Left forelimb (tissue), 1 donor: ENCODE measurements at regions not wholly inside any gene's neighbourhood (a gene's known extent, or its start where the extent isn't known, plus 50 kb on each side); places are given as distances from the start of the nearest gene placed in this dataset.
"Not testable (repeated sequence)": the region's sequence is repeated elsewhere in the genome, so short reads cannot be mapped to it uniquely, and the experiment has no call there.

Experiments
- DNase-seq: peaks from one replicate; pipeline ENCODE4 v3.0.0-alpha.2; 2018; ENCODE audit warnings: low spot score

DNA sequence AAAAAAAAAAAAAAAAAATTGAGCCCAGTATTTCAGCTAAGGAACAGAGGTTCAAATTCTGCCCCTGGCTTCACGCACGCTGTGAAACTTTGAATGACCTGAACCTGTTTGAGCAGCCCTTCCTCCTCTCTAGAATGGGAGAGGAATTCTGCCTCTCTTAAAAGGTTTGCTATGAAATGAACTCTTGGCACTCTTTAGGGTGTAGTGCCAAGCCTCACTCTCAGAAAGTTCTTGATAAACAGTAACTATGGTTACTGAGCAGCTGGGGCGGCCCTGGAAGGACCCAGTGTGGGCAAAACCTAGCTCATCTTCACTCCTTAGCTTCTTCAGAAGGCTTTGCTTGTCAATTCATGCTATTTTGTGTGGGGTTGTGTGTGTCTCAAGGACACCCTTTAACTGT lies 73.7 kb downstream of the GEMIN8 start:
- no peak for DNase-seq

DNA sequence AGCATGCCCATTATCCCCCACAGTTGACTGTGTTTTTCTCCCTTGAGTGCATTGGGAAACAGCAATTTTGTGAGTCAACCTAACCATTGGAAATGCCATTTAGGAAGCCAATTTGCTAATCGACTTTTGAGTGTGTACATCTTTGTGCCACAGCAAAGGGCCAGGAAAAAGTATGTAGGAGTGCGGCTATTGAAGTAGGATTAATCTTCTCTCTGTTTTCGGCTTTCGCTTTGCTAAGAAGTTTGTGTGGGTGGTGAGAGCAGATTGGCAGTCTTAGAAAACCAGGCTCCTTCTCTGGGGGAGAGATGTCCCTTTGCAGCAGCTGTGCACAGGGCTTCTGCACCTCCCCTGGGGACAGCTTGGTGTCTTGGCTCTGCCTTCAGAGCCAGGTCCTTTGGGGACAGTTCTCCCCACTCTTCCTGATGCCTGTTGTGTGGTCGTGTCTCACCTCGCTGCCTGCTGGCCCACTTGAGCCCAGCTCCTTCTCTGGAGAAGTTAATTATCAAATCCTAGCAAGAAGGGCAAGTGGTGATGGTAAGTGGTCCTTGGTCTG lies 74.5 kb downstream of the GEMIN8 start:
- no peak for DNase-seq

DNA sequence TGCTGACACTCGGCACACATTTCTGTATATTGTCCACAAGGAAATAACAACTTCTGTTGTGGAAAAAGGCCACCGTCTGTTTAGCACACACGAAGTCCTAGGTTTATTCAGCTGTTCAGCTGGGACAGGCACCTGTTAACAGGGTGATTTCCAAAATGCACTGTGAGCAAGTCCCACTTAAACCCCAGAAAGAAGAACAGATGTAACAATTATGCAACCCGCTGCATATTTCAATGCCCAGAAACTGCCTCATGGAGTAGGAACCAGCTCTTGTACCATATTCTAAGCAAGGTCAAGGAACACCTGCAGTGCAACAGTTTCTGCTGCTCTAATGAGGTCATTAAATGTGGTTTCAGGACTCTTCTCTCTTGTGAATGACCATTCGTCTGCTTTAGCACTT lies 77.1 kb downstream of the GEMIN8 start:
- no peak for DNase-seq

DNA sequence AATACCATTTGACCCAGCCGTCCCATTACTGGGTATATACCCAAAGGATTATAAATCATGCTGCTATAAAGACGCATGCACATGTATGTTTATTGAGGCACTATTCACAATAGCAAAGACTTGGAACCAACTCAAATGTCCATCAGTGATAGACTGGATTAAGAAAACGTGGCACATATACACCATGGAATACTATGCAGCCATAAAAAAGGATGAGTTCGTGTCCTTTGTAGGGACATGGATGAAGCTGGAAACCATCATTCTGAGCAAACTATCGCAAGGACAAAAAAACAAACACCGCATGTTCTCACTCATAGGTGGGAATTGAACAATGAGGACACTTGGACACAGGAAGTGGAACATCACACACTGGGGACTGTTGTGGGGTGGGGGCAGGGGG lies 83.5 kb downstream of the GEMIN8 start:
- DNase-seq: not testable (repeated sequence)

DNA sequence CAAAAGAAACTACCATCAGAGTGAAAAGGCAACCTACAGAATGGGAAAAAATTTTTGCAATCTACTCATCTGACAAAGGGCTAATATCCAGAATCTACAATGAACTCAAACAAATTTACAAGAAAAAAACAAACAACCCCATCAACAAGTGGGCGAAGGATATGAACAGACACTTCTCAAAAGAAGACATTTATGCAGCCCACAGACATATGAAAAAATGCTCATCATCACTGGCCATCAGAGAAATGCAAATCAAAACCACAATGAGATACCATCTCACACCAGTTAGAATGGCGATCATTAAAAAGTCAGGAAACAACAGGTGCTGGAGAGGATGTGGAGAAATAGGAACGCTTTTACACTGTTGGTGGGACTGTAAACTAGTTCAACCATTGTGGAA lies 83.9 kb downstream of the GEMIN8 start:
- not testable (repeated sequence) for DNase-seq

DNA sequence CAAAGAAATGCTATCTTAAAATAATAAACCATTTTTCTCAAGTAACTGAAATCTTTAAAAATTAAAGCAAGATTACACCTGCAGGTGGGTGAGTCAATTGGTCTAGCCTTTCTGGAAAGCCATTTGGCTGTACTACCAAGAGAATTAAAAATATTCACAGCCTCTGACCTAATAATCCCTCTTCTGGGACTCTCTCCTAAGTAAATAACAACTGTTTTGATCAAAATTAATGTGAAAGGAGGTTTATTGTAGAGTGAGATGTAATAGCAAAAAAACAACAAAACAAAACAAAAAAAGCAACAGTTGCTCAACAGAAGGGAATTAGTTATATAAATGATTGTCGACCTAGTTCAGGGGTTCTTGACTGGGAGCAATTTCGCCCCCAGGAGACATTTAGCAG lies 89.0 kb downstream of the GEMIN8 start:
- no peak for DNase-seq

DNA sequence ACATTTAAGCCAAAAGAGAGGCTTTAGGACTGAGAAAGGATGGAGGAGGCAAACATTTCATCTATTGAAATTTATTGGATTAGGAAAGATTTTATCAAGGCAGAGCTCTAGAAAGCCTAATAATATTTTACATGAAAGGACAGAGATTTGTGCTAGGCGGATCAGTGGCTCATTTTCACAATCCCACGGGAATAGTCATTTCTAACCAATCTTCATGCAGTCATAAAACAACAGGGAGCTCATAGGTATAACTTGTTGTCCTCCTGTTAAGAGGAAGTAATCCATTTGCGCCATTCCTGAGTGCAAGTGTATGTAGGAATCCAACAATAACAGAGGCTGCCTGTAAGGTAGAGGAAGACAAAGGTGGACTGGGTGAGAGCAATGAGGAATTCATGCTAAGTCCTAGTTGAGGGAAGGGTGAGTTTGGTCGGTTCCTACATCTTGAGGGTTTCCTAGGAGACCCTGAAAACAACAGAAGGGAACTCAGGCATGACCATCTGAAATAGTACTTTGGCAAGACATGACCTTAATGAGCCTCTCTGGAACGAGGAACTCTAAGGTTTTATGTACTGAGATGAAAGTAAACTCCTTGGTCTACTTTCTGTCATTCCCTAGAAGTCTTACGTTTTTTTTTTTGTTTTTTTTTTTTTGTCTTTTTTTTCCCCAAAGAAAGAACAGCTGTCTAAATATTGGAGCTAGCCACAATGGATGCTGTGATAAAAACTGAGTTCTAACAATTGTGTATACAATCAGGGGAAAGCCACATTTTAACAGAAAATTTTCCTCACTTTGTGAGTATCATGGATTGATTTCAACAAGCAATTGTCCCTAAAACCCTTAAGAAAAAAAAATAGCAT lies 89.7 kb downstream of the GEMIN8 start:
- no peak for DNase-seq

DNA sequence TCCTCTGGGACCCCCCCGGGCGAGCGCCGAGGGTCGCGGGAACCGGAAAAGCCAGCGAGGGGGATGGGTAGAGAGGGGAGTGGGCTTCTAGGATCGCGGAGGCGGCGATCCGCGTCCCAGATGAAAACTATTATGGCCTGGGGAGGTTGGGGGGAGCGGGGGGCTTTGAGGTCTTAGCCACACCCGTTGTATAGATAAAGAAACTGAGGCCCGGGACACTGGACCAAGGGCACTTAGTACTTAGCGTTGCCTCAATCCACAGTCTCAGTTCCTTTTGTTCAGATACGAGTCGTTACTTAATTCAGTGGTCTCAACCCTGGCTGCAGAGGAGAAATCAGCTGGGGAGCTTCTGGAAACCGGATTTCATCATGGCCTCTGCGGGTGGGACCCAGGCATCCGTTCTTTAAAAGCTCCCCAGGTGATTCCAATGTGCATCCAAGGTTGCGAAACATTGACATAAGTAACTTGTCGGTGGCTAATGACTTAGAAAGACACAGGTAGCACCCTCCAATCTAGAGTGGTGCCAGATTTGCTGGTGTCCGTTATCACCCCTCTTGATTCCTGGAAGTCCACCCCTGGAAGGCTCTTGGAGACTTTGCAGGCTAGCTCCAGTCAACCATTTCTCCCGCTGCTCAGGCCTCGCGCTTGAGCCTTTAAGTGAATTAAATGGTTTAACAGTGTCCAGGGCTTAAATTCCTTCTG lies 90.7 kb downstream of the GEMIN8 start:
- DNase-seq: no peak

DNA sequence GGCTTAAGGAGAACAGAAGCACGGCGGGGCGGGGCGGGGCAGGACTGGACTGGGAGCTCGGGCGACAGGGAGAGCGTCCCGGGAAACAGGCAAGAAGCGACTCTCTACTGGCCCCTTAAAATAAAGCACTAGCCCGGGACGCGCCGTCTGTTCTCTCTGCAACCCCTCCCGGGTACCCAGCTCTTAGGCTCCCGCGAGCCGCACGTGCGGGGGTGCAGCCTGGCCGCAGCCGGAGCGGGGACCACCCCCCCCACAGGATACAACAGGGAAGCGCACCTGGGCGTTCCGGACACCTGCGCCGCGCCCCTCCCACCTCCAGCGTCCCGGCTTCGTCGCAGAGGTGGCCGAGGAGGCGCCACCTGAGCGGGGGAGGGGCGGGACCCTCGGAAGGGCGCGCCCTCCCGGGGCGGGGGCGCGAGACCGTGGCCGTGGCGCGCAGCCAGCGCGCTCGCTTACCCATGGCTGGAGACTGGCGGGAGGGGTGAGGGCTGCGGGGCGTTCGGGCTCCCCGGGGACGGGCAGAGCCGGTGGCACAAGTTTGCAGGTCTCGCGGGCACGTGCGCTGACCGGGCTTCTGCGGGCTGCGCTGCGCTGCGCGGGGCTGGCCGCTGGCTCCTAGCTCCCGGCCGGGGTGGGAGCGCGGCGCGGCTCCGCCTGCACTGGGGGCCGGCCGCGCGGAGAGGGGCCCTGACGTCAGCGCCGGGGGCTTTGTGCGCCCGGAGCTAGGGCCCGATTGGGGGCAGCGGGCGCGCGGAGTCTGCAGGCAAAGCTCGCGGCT lies 91.5 kb downstream of the GEMIN8 start:
- DNase-seq: peak; percentile 74

DNA sequence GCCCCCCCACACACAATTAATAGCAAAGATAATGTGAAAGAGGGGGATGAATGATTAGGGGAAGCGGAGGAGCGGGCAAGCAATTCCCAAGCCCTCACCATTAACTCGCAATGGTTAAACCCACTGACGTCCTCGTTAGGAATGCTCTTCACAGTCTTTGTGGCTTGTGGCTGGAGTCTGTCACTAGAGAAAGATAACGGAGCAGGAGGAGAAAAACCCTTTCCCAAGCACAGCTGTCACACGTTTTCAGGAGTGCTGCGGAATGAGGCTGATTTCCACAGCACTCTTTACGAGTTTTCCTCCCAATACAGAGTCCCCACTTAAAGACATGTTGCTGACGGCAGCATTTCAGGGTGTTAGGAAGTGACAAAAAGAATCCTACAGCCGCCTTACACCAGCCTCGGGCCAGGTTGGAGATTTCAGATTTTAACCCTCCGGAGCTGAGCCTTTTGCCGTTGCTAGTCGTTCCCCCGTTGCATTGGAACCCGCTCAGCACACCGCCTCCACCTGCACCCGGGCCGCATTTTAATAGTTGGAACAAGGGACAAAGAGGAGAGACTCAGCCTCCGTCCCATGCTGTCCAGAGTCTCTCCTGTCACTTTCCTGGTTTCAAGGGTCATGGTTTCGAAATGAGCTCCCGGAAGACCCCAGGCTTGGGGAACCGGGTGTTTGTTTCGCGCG lies 92.2 kb downstream of the GEMIN8 start:
- peak; percentile 59 for DNase-seq

DNA sequence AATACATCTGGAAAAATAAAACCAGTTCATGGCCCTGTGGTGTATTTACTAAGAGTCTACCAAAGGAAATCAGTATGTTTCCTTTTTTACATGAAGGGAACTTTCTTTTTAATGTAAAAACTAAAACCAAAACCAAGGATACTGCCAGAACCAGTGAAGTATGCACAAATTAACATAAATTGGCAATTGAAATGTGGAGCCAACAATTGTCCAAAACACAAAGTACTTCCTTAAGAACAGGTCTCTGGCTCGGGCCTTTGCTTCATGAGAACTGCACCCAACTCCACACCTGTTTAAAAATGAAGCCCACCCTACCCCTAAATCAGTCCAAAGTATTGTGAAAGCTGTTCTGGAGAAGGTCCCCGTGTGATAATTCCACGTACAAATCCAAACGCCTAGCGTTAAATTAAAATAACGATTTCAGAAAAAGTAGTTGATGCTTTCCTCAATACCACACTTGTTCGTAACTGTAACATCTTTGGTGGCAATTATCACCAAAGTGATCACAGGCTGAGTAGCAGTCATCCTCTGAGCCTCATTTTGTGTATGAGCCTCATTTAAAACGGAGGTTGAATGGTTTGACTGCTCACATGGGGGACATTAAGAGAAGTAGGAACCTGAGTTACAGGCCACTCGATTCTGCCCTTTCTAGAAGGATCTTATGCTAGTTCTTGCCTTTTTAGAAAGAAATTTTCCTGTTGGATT lies 93.0 kb downstream of the GEMIN8 start:
- DNase-seq: no peak

DNA sequence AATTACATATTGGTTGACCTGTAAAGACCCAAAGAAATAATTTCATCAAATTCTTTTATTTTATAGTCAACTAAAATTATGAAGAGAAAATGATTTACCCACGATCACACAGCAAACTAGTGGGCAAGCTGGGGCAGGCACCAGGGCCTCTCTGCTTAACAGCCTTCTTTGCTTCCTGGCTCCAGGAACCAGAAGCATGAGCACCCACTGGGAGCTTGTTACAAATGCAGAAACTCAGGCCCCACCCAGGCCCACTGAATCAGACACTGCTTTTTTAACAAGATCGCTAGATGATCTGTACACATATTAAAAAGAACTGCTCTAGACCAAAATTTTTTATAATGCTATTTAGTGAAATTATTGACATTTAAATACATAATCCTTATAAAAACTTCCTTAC lies 95.0 kb downstream of the GEMIN8 start:
- DNase-seq: no peak

DNA sequence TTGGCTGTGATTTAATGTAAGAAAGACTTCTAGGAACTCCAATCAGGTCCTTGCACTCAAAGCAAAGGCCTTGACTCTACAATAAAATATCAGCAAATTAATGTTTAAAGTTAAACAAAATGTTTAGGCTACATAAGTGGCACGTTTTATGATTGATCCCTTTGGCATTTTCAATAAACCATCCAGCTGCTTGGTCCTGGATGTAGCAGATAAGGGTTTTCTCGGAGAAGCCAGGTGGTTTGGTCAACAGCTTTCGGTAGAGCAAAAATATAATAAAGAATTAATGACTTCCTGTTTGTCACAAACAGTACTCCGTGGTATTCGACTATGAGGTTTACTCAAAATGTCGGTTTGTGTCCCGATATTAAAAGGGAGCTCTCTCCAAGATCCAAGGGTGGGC lies 95.8 kb downstream of the GEMIN8 start:
- DNase-seq: no peak

DNA sequence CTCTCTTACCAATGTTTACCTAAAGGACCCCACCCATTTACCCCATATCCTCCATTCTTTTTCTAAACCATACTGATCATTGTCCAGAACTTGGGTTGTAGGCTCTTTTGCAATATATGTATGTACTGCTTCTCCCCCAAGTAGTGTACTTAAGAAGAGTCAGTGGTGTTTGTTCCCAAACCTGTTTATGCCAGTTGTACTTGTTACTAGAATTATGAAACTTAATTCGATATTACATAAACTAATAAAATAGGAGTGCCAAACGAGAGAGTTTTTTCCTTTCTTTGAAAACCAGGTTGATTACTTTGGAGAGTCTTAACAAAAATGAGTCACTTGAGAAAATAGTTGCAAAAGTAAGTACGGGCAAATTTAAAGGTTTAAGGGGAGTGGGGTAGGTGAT lies 96.3 kb downstream of the GEMIN8 start:
- no peak for DNase-seq

DNA sequence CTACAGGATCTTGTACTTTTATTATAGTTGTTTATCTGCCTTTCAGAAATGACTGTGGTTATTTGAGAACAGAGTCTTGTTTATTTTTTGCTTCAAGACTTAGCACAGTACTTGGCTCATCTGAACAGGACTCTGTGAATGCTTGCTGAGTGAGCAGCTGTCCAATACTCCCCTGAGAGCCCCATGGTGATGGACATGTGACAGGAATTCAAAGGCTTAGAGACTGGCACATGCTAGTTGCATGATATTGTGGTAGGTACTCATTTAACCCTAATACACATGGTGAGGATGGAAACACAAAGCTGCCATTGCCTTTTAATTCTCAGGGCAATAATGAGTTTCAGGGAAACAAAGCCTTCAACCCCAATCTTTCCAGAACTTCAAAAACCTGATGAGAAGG lies 97.3 kb downstream of the GEMIN8 start:
- no peak for DNase-seq

DNA sequence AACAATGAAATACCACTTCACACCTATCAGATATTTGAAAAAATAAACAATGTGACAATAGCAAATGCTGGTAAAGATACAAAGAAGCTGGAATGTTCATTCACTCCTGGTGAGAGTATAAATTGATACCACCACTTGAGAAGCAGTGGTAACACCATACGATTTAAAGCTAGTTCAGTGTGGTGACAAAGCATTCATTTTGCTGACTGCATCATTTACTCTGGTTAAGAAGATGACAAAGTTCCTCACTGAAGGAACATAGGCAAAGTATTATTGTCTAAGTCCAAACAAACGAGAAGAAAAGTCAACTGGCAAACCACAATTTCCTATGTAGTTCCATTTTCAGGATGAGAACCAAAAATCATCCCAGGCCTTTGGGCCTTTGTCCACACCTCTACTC lies 102.5 kb downstream of the GEMIN8 start:
- no peak for DNase-seq

DNA sequence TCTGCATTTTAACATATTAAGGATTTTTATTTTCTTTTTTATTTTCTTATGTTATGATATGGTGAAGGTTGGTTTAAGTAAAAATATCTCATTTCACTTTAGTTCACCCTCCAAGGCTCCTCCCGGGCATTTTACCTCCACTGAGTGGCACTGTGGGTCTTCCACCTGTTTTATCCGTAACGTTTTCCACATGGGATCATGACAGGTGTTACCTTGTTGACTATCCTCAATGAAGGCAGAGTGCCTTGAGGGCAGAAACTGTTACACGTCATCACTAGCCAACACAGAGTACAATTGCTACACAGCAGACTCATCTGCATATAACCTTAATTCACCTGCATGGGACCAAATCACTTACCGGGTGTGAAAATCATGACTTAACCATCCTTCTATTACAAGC lies 105.8 kb downstream of the GEMIN8 start:
- DNase-seq: no peak

DNA sequence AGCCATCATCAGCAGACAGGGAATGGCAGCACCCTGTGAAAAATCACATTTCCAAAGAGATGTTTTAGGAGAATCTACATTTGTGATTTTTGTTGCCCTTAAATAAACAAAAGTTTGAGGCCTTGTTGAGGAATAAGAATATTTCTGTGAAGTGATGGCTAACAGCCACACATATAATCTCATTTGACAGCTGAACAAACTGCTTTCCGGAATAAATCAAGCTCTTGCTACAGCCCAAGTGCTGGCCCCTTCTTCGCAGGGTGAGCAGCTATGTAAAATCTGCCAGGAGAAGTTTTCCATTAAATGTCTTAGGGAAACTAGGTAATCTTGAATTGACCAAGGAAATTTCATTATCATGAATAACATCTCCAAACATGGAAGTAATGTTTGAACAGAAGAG lies 106.4 kb upstream of the GPM6B start:
- no peak for DNase-seq

DNA sequence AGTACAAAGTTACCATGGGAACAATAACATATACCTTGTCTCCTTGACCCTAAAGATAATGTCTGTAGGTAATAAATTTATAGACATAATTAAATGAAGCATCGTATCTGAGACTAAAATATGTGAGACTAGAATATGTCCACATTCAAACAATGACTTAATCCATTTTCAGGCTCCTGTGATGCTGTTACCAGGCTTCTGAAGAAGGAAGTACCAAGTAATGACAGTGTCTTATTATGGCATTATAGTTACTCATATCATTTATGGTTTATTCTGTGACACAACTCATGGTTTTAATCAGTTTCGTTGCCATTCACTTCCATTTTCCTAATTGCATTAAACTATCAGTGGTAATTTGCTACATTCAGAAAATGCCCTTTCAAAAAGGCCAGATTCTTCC lies 100.6 kb upstream of the GPM6B start:
- DNase-seq: no peak

DNA sequence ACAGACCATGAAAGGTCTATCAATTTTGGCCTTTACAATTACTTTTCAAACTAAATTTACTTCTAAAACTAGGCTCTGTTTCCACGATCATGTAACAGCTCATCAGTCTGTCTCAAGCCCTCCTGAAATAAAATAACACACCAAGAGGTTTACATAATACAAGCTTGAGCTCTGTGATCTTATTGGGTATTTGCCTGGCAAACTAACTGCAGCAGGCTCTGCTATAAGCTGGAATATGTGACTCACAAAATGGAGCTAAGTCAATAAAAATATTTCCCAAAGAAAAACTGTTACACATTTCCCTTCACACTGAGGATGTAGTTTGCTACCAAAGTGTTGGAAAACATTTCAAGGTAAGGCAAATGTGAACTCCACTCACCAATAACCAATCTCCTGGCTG lies 94.7 kb upstream of the GPM6B start:
- DNase-seq: no peak

DNA sequence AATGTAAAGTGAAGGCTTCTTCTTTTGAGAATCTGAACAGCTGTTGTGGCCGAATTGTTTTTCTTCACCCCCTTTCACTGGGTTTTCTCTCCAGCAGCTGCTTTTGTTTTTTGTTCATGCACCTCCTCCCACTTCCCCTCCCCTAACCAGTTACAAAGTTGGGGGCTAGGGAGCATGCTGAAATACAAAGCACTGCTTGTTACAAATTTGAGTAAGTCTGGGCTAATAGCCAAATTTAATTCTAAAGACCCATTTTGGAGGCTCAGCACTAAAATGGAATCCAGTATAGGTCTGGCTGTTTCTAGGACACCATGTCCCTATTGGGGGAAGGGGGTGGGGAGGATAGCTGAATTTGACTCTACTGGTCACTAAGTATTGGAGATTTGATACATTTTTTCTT lies 89.2 kb upstream of the GPM6B start:
- no peak for DNase-seq
